B cell (primary cell): ENCODE measurements at regions not wholly inside any gene's neighbourhood (a gene's known extent, or its start where the extent isn't known, plus 50 kb on each side); places are given as distances from the start of the nearest gene placed in this dataset.

Experiments used
- ATAC-seq: fragments of 200-7000 bp; cut with Tn5 transposase; one replicate; pipeline ENCODE4 v1.10.0; 2021; ENCODE audit warnings: low read depth, mild to moderate bottlenecking, moderate number of reproducible peaks, moderate library complexity
- CTCF ChIA-PET: fragments of 350-600 bp; sonication (Branson Sonifier 250); formaldehyde crosslinking; loops from one replicate; lab custom pipeline; 2021; ENCODE audit warnings: antibody characterized with exemption, inconsistent platforms; lab: Charles Lee
- POLR2A ChIA-PET: fragments of 350-600 bp; sonication (Branson Sonifier 250); formaldehyde crosslinking; loops from one replicate; lab custom pipeline; 2021; ENCODE audit warnings: antibody characterized with exemption; lab: Charles Lee
- DNase-seq: peaks from one replicate; pipeline ENCODE4 v3.0.0; 2013
- H2AFZ ChIP-seq: 2 replicates; pipeline ENCODE4 v1.6.1; 2012; ENCODE audit warnings: mild to moderate bottlenecking, low read depth, low read length; ENCODE audit not compliant: insufficient read depth, poor library complexity, severe bottlenecking
- H3K27ac ChIP-seq, 2 donors: 1 replicate in 1 of 2; 2 replicates in 1 of 2; pipeline ENCODE4 v1.5.1; 2012 to 2013; ENCODE audit warnings: low read length in 2 of 2, mild to moderate bottlenecking in 2 of 2, moderate library complexity in 1 of 2
- H3K27me3 ChIP-seq, 4 experiments: fragments of 200-600 bp in 1 of 4; sonication (generic) in 1 of 4; replicated peaks in 1 of 4; 1 replicate in 2 of 4; 2 replicates in 2 of 4; pipeline versions ENCODE4 v1.6.1 to v1.7.0; 2013 to 2016; ENCODE audit warnings: low read length in 3 of 4, mild to moderate bottlenecking in 2 of 4, mixed read lengths in 1 of 4, moderate library complexity in 1 of 4; ENCODE audit not compliant: insufficient read depth in 4 of 4, control insufficient read depth in 3 of 4; ENCODE audit errors: control extremely low read depth in 1 of 4
- H3K36me3 ChIP-seq, 2 experiments: replicated peaks in 1 of 2; 1 replicate in 1 of 2; 2 replicates in 1 of 2; pipeline versions ENCODE4 v1.6.1 to v1.7.1; 2013; ENCODE audit warnings: low read length in 1 of 2; ENCODE audit not compliant: insufficient read depth in 2 of 2, control insufficient read depth in 1 of 2; ENCODE audit errors: control extremely low read depth in 1 of 2, extremely low read depth in 1 of 2
- H3K4me1 ChIP-seq, 2 donors: fragments of 200-600 bp in 1 of 2; sonication (generic) in 1 of 2; 1 replicate in 1 of 2; 2 replicates in 1 of 2; pipeline versions ENCODE4 v1.5.1 to v1.6.1; 2013 to 2017; ENCODE audit warnings: low read length in 2 of 2; ENCODE audit not compliant: control insufficient read depth in 2 of 2, insufficient read depth in 2 of 2
- H3K4me2 ChIP-seq: replicated peaks from 2 replicates; pipeline ENCODE3; 2012; ENCODE audit warnings: mild to moderate bottlenecking, low read depth, low read length; ENCODE audit not compliant: poor library complexity, severe bottlenecking
- H3K4me3 ChIP-seq, 5 experiments: fragments of 200-600 bp in 1 of 5; sonication (generic) in 1 of 5; 1 replicate in 3 of 5; 2 replicates in 2 of 5; pipeline versions ENCODE4 v1.5.1 to v1.7.0; 2011 to 2016; ENCODE audit warnings: low read length in 4 of 5, mild to moderate bottlenecking in 4 of 5, low read depth in 2 of 5, control low read depth in 1 of 5, moderate library complexity in 1 of 5; ENCODE audit not compliant: insufficient read depth in 1 of 5; ENCODE audit errors: control extremely low read depth in 1 of 5, extremely low read depth in 1 of 5
- H3K79me2 ChIP-seq: fragments of 200-600 bp; sonication (generic); one replicate; pipeline ENCODE4 v1.6.0; 2016; ENCODE audit warnings: low read length; ENCODE audit not compliant: control insufficient read depth, insufficient read depth
- H3K9ac ChIP-seq: fragments of 200-600 bp; sonication (generic); 2 replicates; pipeline ENCODE4 v1.6.1; 2017; ENCODE audit warnings: mild to moderate bottlenecking, low read length, moderate library complexity
- H3K9me3 ChIP-seq, 3 donors: one replicate each; pipeline versions ENCODE4 v1.6.1 to v1.7.1; 2013; ENCODE audit warnings: low read length in 2 of 3; ENCODE audit not compliant: control insufficient read depth in 2 of 3, insufficient read depth in 1 of 3; ENCODE audit errors: control extremely low read depth in 1 of 3
- H4K20me1 ChIP-seq: 2 replicates; pipeline ENCODE4 v1.6.0; 2012; ENCODE audit warnings: mild to moderate bottlenecking, low read length; ENCODE audit not compliant: insufficient read depth, control insufficient read depth, poor library complexity, severe bottlenecking
- H3K27ac Mint-ChIP-seq: one replicate; pipeline ENCODE4 v1.8.0; 2021; ENCODE audit warnings: mixed read lengths
- H3K27me3 Mint-ChIP-seq: one replicate; pipeline ENCODE4 v1.8.0; 2021; ENCODE audit warnings: mixed read lengths
- H3K4me1 Mint-ChIP-seq: one replicate; pipeline ENCODE4 v1.8.0; 2021; ENCODE audit warnings: mixed read lengths
- H3K4me3 Mint-ChIP-seq: one replicate; pipeline ENCODE4 v1.8.0; 2021; ENCODE audit warnings: mixed read lengths
- H3K9me3 Mint-ChIP-seq: one replicate; pipeline ENCODE4 v1.8.0; 2022; ENCODE audit warnings: mixed read lengths; ENCODE audit not compliant: insufficient read depth
- CTCF ChIP-seq: fragments of 200-600 bp; IDR thresholded peaks from one replicate; pipeline ENCODE4 v1.8.0; 2022; ENCODE audit warnings: antibody characterized with exemption, mild to moderate bottlenecking
- EZH2 ChIP-seq: IDR thresholded peaks from 2 replicates; pipeline ENCODE4 v1.6.1; 2012; ENCODE audit warnings: borderline replicate concordance, low read depth, mild to moderate bottlenecking, moderate library complexity, low read length; ENCODE audit not compliant: insufficient read depth, poor library complexity, severe bottlenecking
- WGBS: methylation state at CpG from one replicate; pipeline ENCODE4 v1.1.5; 2013; ENCODE audit warnings: missing lambda C conversion rate; ENCODE audit not compliant: insufficient coverage; 5-methylcytosine and 5-hydroxymethylcytosine counted together
- intact Hi-C: fragments of 100-400 bp; cut with micrococcal nuclease; formaldehyde crosslinking; loops from one replicate; pipeline ENCODE4 v1.10.0; 2022

- POLR2A ChIA-PET: no interaction called here
- H3K4me1 ChIP-seq: no peaks in the 10 kb centered on the region
- Mint-ChIP-seq H3K27me3 (no peaks in the 10 kb centered on the region), H3K27ac (no peak overlapping the region), H3K9me3 (peaks cover 11% of the 10 kb centered on the region), H3K4me1 (no peaks in the 10 kb centered on the region), H3K4me3 (no peak overlapping the region)
- no peaks in the 10 kb centered on the region for H4K20me1 ChIP-seq
- intact Hi-C loops: no loop called here
- no peak overlapping the region for H3K27ac ChIP-seq
- no peak overlapping the region for H3K9ac ChIP-seq
- DNase-seq (no peak), ATAC-seq (no peak)
- H2AFZ ChIP-seq: no peak overlapping the region
- no peak overlapping the region for H3K4me2 ChIP-seq
- no peaks in the 10 kb centered on the region for H3K36me3 ChIP-seq
- CTCF ChIA-PET: no interaction called here
- 81% methylated on average over 2 of the region's 3 CpGs for WGBS
- H3K27me3 ChIP-seq: no peaks in the 10 kb centered on the region
- H3K9me3 ChIP-seq: peaks cover 0 to 9% (median 0%) of the 10 kb centered on the region in 3 donors
- no peak for TF ChIP-seq CTCF
- TF ChIP-seq EZH2: no peak
- no peak overlapping the region for H3K4me3 ChIP-seq
- H3K79me2 ChIP-seq: no peaks in the 10 kb centered on the region
Measured at GRCh38 chr3:36248374-36248773, 131.9 kb upstream of the STAC start.

- Mint-ChIP-seq H3K9me3 (peaks cover 11% of the 10 kb centered on the region), H3K4me1 (no peaks in the 10 kb centered on the region), H3K4me3 (no peak overlapping the region), H3K27me3 (no peaks in the 10 kb centered on the region), H3K27ac (no peak overlapping the region)
- no peak overlapping the region for H3K9ac ChIP-seq
- TF ChIP-seq CTCF: no peak
- no peak for TF ChIP-seq EZH2
- intact Hi-C loops: no loop called here
- ATAC-seq (no peak), DNase-seq (no peak)
- H2AFZ ChIP-seq: no peak overlapping the region
- no peak overlapping the region for H3K27ac ChIP-seq
- H4K20me1 ChIP-seq: no peaks in the 10 kb centered on the region
- CTCF ChIA-PET: no interaction called here
- 91% methylated on average over 1 of the region's 1 CpG for WGBS
- H3K36me3 ChIP-seq: no peaks in the 10 kb centered on the region
- POLR2A ChIA-PET: no interaction called here
- H3K27me3 ChIP-seq: no peaks in the 10 kb centered on the region
- peaks cover 0 to 9% (median 0%) of the 10 kb centered on the region in 3 donors for H3K9me3 ChIP-seq
- H3K79me2 ChIP-seq: no peaks in the 10 kb centered on the region
- no peak overlapping the region for H3K4me2 ChIP-seq
- no peak overlapping the region for H3K4me3 ChIP-seq
- H3K4me1 ChIP-seq: no peaks in the 10 kb centered on the region
Measured at GRCh38 chr3:36250191-36250590, 130.1 kb upstream of the STAC start.
